Ectodermal cell (in vitro differentiated cells): ENCODE measurements at regions not wholly inside any gene's neighbourhood (a gene's known extent, or its start where the extent isn't known, plus 50 kb on each side); places are given as distances from the start of the nearest gene placed in this dataset.
A peak's percentile ranks its signal among the peaks of the same experiment; 100 is the strongest.
"Not testable (repeated sequence)": the region's sequence is repeated elsewhere in the genome, so short reads cannot be mapped to it uniquely, and the experiment has no call there.

ENCODE experiments used
- H3K27ac ChIP-seq: 2 replicates; pipeline ENCODE4 v1.7.0; 2013; ENCODE audit warnings: mild to moderate bottlenecking, low read depth, low read length; ENCODE audit not compliant: insufficient read depth, poor library complexity, severe bottlenecking
- H3K27me3 ChIP-seq: 2 replicates; pipeline ENCODE4 v1.7.0; 2013; ENCODE audit warnings: mild to moderate bottlenecking, low read length; ENCODE audit not compliant: insufficient read depth, control insufficient read depth, poor library complexity, severe bottlenecking
- H3K36me3 ChIP-seq: one replicate; pipeline ENCODE4 v1.7.0; 2013; ENCODE audit warnings: low read length; ENCODE audit not compliant: control insufficient read depth, insufficient read depth
- H3K4me1 ChIP-seq: one replicate; pipeline ENCODE4 v1.7.0; 2013; ENCODE audit warnings: low read length; ENCODE audit not compliant: control insufficient read depth, insufficient read depth
- H3K4me3 ChIP-seq: 2 replicates; pipeline ENCODE4 v1.7.0; 2013; ENCODE audit warnings: low read depth, low read length, control low read depth; ENCODE audit not compliant: insufficient read depth
- H3K9me3 ChIP-seq: 2 replicates; pipeline ENCODE4 v1.7.0; 2013; ENCODE audit warnings: mild to moderate bottlenecking, low read length, moderate library complexity; ENCODE audit not compliant: control insufficient read depth
- WGBS, 2 experiments: methylation state at CpG; one replicate each; pipeline ENCODE4 v1.1.7; 2013; ENCODE audit warnings: missing lambda C conversion rate in 2 of 2; 5-methylcytosine and 5-hydroxymethylcytosine counted together

DNA sequence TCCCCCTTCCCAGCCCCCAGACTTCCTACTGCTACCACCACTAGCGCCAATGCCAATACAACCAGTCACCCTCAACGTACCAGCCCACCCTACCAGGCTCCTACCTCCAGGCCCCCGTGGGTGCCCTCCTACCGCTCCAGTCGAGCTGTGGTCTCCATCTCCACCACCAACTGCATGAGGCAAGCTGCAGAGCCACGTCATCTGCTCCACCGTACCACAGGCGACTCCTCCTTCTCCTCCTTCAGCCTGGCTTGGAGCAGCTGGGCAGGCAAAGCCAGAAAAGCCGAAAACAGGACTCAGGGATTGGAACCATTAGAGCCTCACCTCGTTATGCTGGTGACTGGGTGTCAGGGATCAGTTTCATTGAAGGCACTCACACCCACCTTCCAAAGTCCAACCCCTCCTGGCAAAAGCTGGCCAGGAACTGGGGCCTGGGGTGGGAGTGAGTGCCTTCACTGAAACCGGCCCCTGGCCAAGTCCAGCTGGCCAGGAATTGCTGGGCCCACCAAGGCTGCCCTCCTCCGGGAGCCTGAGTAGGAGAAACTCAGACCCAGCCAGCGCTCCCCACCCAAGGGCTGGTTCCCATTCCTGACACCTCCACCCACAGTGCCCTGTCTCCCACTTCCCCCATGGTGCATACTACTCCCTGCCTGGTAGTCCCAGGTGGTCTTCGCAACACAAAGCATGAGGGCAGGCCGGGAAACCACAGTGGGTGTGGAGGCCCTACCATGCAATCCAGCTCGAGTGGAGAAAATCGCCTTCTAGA lies 176.2 kb downstream of the USP22 start:
- not testable (repeated sequence) for H3K9me3 ChIP-seq, H3K4me1 ChIP-seq, H3K27ac ChIP-seq, H3K36me3 ChIP-seq, H3K27me3 ChIP-seq, H3K4me3 ChIP-seq
- 93% methylated on average over 17 of the region's 17 CpGs for WGBS, 2 experiments

DNA sequence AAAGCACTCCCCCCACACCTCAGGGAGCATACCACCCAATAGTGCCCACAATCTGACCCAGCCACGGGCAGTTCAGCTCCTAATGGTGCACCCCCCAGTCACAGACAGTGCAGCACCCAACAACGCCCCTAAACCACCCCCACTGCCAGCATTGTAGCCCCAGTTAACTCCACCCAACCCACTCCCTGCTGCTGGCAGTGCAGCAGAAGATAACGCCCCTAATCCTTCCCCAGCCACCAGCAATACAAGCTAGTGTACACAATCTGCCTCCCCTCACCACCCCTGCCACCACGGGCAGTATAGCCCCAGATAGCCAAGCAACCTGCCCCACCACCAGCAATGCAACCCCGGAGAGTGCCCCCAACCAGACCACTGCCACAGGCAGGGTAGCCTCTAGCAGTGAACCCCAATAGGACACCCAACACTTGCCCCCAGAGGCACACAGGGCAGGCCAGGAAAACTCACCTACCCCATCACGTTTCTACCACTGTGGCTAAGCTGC lies 175.3 kb downstream of the USP22 start:
- 86 to 95% methylated on average over 6 of the region's 6 CpGs for WGBS, 2 experiments

GRCh38 chr17:20867938-20868661 lies 174.7 kb downstream of the USP22 start:
- not testable (repeated sequence) for H3K9me3 ChIP-seq, H3K4me1 ChIP-seq, H3K27ac ChIP-seq, H3K27me3 ChIP-seq, H3K36me3 ChIP-seq
- H3K4me3 ChIP-seq: peak overlapping the region; percentile 16
- 86 to 87% methylated on average over 25 of the region's 25 CpGs for WGBS, 2 experiments

More for the DNA sequence above, 175.3 kb downstream of the USP22 start:
- not testable (repeated sequence) for H3K9me3 ChIP-seq, H3K36me3 ChIP-seq, H3K4me1 ChIP-seq, H3K27me3 ChIP-seq, H3K27ac ChIP-seq, H3K4me3 ChIP-seq

DNA sequence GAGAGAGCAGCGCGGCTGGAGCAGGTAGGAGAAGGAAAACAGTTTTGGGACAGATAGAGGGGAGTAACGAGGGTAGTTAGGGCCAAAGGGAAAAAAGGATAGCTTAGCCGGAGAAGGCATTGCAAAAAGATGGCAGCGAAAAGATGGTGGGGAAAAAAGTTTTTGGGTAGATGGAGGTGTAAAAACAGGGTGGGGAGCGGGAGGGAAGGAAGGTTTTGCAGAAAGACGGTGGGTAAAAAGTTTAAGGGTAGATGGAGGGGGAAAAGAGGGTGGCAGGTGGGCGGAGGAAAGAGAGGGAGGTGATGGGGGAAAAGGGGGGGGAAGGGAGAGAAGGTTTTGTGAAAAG lies 174.2 kb downstream of the USP22 start:
- not testable (repeated sequence) for H3K27me3 ChIP-seq, H3K9me3 ChIP-seq, H3K4me1 ChIP-seq, H3K36me3 ChIP-seq, H3K27ac ChIP-seq
- WGBS, 2 experiments: 80 to 82% methylated on average over 8 of the region's 8 CpGs
- peak overlapping the region; percentile 16 for H3K4me3 ChIP-seq

DNA sequence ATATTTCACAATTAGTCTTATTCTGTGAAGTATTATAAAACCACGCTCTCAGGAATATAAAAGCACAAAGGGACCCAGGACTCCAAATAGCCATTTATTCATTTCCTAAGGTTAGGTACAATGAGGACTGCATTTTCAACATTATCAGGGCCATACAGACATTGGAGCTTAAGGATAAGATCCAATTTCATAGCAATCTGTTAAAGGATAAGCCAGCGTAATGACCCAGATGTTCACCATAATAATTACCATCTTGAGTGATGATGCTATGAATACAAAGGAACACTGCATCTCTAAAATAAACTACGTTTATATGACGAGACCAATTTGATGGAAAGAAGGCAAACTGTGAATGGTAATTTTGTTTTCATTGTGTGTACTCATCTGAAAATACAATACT lies 169.6 kb downstream of the USP22 start:
- H3K27me3 ChIP-seq, H3K4me3 ChIP-seq, H3K9me3 ChIP-seq, H3K4me1 ChIP-seq, H3K27ac ChIP-seq, H3K36me3 ChIP-seq: not testable (repeated sequence)
- WGBS, 2 experiments: 94 to 100% methylated on average over 1 to 2 of the region's 4 CpGs

DNA sequence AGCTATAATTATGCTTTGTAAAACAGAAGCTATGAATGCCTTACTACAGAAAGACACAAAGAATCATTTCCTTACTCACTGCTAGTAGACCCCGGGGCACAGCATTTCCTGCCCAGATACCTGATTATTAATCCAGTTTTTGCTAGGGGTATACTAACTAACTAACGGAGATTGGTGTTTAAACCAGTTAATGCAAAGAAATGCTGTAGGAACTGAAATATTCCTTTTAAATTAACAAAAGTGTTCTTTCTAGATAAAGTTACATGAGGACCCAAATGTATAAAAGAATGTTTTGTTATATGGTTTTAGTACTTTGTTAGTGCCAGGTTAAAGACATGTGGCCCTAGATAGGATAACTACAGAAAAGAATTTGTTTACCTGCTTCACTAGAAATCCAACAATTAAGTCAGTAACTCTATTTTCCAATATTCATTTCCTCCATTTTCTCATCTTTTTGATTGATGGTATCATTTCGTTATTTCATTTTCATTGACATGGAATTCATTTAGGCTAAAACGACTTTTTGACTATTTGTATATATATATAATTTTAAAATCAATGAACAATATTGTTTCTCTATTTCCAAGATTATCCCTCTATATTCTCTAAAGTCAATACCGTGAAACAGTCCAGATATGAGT lies 169.0 kb downstream of the USP22 start:
- not testable (repeated sequence) for H3K9me3 ChIP-seq, H3K27me3 ChIP-seq, H3K27ac ChIP-seq, H3K36me3 ChIP-seq, H3K4me1 ChIP-seq, H3K4me3 ChIP-seq
- 95 to 100% methylated on average over 2 to 4 of the region's 5 CpGs for WGBS, 2 experiments

- H3K27me3 ChIP-seq: not testable (repeated sequence)
Observed at GRCh38 chr17:20877384-20877783, 165.4 kb downstream of the USP22 start.

DNA sequence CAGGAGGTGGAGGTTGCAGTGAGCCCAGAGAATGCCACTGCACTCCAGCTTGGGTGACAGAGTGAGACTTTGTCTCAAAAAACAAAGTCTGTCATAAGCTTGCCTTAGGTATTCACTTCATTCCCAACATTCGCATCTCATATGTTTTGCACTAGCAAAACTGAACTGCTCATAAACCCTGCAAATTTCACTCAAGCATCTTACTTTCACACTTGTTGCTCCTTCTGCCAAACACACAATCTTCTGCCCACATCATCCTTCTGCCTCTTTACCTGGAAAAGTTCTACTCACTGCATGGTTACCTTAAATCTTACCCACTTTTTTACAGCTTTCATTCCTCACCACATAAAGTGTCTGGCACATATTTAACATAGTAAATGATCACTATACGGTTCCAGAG lies 152.5 kb downstream of the USP22 start:
- Histone ChIP-seq H3K4me1 (no peaks in the 10 kb centered on the region), H3K9me3 (no peaks in the 10 kb centered on the region), H3K4me3 (no peak overlapping the region), H3K27ac (no peak overlapping the region), H3K27me3 (no peaks in the 10 kb centered on the region), H3K36me3 (no peaks in the 10 kb centered on the region)
- WGBS, 2 experiments: 96 to 99% methylated on average over 1 of the region's 2 CpGs

More at GRCh38 chr17:20877384-20877783, 165.4 kb downstream of the USP22 start:
- 88 to 100% methylated on average over 1 of the region's 1 CpG for WGBS, 2 experiments
- H3K36me3 ChIP-seq, H3K4me1 ChIP-seq, H3K9me3 ChIP-seq, H3K27ac ChIP-seq, H3K4me3 ChIP-seq: not testable (repeated sequence)

GRCh38 chr17:20895426-20895825 lies 147.4 kb downstream of the USP22 start:
- H3K36me3 ChIP-seq, H3K4me1 ChIP-seq, H3K27me3 ChIP-seq, H3K9me3 ChIP-seq, H3K4me3 ChIP-seq, H3K27ac ChIP-seq: not testable (repeated sequence)
- 94 to 99% methylated on average over 17 to 18 of the region's 18 CpGs for WGBS, 2 experiments

DNA sequence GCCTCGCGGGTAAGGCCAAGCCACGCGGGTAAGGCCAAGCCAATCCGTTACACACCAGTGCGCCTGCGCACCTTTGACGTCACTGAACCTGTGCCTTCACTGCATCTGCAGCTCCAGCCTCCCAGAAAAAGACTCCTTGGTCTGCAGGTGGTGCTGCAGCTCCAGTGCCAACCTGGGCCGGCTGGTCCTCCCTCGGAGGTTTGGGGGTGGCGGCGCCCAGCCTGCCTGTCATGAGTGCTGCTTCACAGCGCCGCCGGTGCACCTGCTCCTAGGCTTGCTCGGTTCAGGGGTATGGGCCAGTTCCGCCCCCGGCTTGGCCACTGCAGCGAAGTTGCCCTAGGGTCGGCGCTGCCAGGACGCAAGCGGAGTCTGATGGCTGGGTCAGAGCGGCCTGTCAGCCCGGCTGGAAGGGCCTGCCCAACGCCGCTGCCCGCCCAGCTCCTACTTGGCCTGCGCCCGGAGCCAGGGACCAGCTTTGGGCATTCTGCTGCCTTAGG lies 146.6 kb downstream of the USP22 start:
- Histone ChIP-seq H3K4me1 (peaks cover 10% of the 10 kb centered on the region), H3K4me3 (no peak overlapping the region), H3K36me3 (no peaks in the 10 kb centered on the region), H3K9me3 (no peaks in the 10 kb centered on the region), H3K27me3 (no peaks in the 10 kb centered on the region), H3K27ac (no peak overlapping the region)
- 95% methylated on average over 30 of the region's 30 CpGs for WGBS, 2 experiments
